ENCODE measurements at regions not wholly inside any gene's neighbourhood (a gene's known extent, or its start where the extent isn't known, plus 50 kb on each side); places are given as distances from the start of the nearest gene placed in this dataset.

GRCh38 chr1:208551633-208552320 is 307.6 kb upstream of the PLXNA2 start:
- no peak for DNase-seq

- no peak for DNase-seq
Measured at GRCh38 chr1:208552928-208553327, 308.7 kb upstream of the PLXNA2 start.

- DNase-seq, result no peak
Measured at GRCh38 chr1:208556461-208556860, 312.3 kb upstream of the PLXNA2 start.

GRCh38 chr1:208557046-208557722 is 313.0 kb upstream of the PLXNA2 start:
- no peak for DNase-seq

GRCh38 chr1:208557723-208558094 is 313.5 kb upstream of the PLXNA2 start:
- no peak for DNase-seq

- DNase-seq, result no peak
Measured at GRCh38 chr1:208559597-208560329, 315.6 kb upstream of the PLXNA2 start.

- DNase-seq, result no peak
Measured at GRCh38 chr1:208562151-208562960, 318.2 kb upstream of the PLXNA2 start.

- DNase-seq, result no peak
Measured at GRCh38 chr1:208564466-208564865, 320.3 kb upstream of the PLXNA2 start.

GRCh38 chr1:208565756-208566440 is 321.7 kb upstream of the PLXNA2 start:
- no peak for DNase-seq

- no peak for DNase-seq
Measured at GRCh38 chr1:208569181-208569580, 325.0 kb upstream of the PLXNA2 start.

- DNase-seq, result no peak
Measured at GRCh38 chr1:208570362-208570761, 326.2 kb upstream of the PLXNA2 start.

GRCh38 chr1:208576425-208576824 is 332.2 kb upstream of the PLXNA2 start:
- no peak for DNase-seq

- no peak for DNase-seq
Measured at GRCh38 chr1:208577381-208577905, 333.3 kb upstream of the PLXNA2 start.

GRCh38 chr1:208581209-208581608 is 337.0 kb upstream of the PLXNA2 start:
- no peak for DNase-seq

GRCh38 chr1:208581667-208582066 is 337.5 kb upstream of the PLXNA2 start:
- DNase-seq, result no peak

GRCh38 chr1:208584167-208584755 is 340.1 kb upstream of the PLXNA2 start:
- no peak for DNase-seq

GRCh38 chr1:208587110-208587509 is 342.9 kb upstream of the PLXNA2 start:
- DNase-seq, result no peak

GRCh38 chr1:208593306-208594006 is 349.3 kb upstream of the PLXNA2 start:
- DNase-seq, result no peak

- no peak for DNase-seq
Measured at GRCh38 chr1:208595236-208595635, 351.1 kb upstream of the PLXNA2 start.

GRCh38 chr1:208595745-208596144 is 351.6 kb upstream of the PLXNA2 start:
- DNase-seq, result no peak

GRCh38 chr1:208597571-208597970 is 353.4 kb upstream of the PLXNA2 start:
- no peak for DNase-seq
